Gastrocnemius medialis (tissue), 4 donors: ENCODE measurements at regions not wholly inside any gene's neighbourhood (a gene's known extent, or its start where the extent isn't known, plus 50 kb on each side); places are given as distances from the start of the nearest gene placed in this dataset.

ENCODE experiments used
- ATAC-seq, 2 donors: fragments of 150-250 bp; one replicate each; pipeline ENCODE4 v1.9.1; 2016
- DNase-seq, 2 donors: peaks; one replicate each; pipeline ENCODE4 v3.0.0-alpha.2; 2019
- H3K27ac ChIP-seq, 4 donors: fragments of 200-600 bp; sonication (generic); 1 replicate in 1 of 4; 2 replicates in 3 of 4; pipeline ENCODE4 v1.5.1; 2016 to 2018; ENCODE audit warnings: mild to moderate bottlenecking in 2 of 4, moderate library complexity in 1 of 4
- H3K27me3 ChIP-seq, 3 donors: fragments of 200-600 bp; sonication (generic) in 2 of 3; 1 replicate in 1 of 3; 2 replicates in 2 of 3; pipeline versions ENCODE4 v1.5.1 to v1.6.0; 2016 to 2019; ENCODE audit warnings: mild to moderate bottlenecking in 1 of 3, moderate library complexity in 1 of 3
- H3K36me3 ChIP-seq, 2 donors: fragments of 200-600 bp; sonication (generic) in 1 of 2; one replicate each; pipeline ENCODE4 v1.5.1; 2017 to 2018
- H3K4me1 ChIP-seq, 2 donors: fragments of 200-600 bp; sonication (generic) in 1 of 2; one replicate each; pipeline ENCODE4 v1.5.1; 2016 to 2017; ENCODE audit warnings: mild to moderate bottlenecking in 2 of 2
- H3K4me3 ChIP-seq, 4 donors: fragments of 200-600 bp; sonication (generic) in 3 of 4; 1 replicate in 1 of 4; 2 replicates in 3 of 4; pipeline ENCODE4 v1.5.1; 2016 to 2019; ENCODE audit warnings: mild to moderate bottlenecking in 2 of 4
- H3K9me3 ChIP-seq, 3 donors: fragments of 200-600 bp; sonication (generic) in 2 of 3; 1 replicate in 1 of 3; 2 replicates in 2 of 3; pipeline ENCODE4 v1.5.1; 2016 to 2019
- CTCF ChIP-seq, 5 experiments: fragments of 450-650 bp in 3 of 5; fragments of 200-600 bp in 2 of 5; sonication (generic) in 2 of 5; IDR thresholded peaks in 4 of 5; conservative IDR thresholded peaks in 1 of 5; 1 replicate in 4 of 5; 2 replicates in 1 of 5; pipeline ENCODE4 v1.5.1; 2016 to 2019; ENCODE audit warnings: antibody characterized with exemption in 5 of 5, mild to moderate bottlenecking in 3 of 5, moderate library complexity in 3 of 5
- POLR2A ChIP-seq, 2 donors: fragments of 450-650 bp; IDR thresholded peaks; one replicate each; pipeline ENCODE4 v1.6.1; 2017; ENCODE audit warnings: antibody characterized with exemption in 2 of 2, mild to moderate bottlenecking in 2 of 2, moderate library complexity in 2 of 2
- in situ Hi-C, 4 donors: fragments of 200-750 bp; cut with MboI; loops; one replicate each; pipeline versions ENCODE4 v1.15.0 to v1.8.0; 2017; ENCODE audit warnings: low sequenced_read_pairs in 4 of 4
- intact Hi-C: fragments of 100-400 bp; cut with DNase I; formaldehyde crosslinking; loops from one replicate; pipeline ENCODE4 v1.15.1; 2023; ENCODE audit warnings: low total_unique reads

DNA sequence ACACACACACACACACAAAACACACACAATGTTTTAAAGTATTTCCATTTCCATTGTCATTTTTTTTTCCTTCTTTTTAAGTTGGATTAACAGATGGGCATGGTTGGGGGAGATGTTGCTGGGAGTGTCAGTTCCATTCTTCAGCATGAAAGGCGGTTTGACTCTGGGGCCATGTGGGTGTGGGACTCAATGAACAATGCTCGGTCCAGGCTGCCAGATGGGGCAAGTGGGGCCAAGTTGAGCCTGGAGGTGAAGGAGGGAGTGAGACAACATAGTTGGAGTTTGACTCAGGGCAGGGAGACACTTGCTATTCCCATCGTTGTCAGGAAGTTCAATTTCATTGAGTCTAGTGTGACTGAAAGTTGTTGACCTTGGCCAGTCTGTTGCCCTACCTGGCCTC is 125.3 kb downstream of the TLE3 start:
- H3K4me1 ChIP-seq, result no peaks in the 10 kb centered on the region
- ATAC-seq (no peak), DNase-seq (no peak)
- H3K27ac ChIP-seq, result no peak overlapping the region
- intact Hi-C loops (no loop called here), in situ Hi-C loops (no loop called here)
- TF ChIP-seq POLR2A (IDR thresholded peaks at IDR 0.05) (no peak), CTCF (IDR thresholded peaks at IDR 0.05 in 4 of 5, conservative IDR thresholded peaks at IDR 0.05 in 1 of 5) (no peak)
- H3K36me3 ChIP-seq, result no peaks in the 10 kb centered on the region
- no peaks in the 10 kb centered on the region for H3K9me3 ChIP-seq
- H3K27me3 ChIP-seq, result no peaks in the 10 kb centered on the region
- H3K4me3 ChIP-seq, result no peak overlapping the region

- no peak for ATAC-seq
- H3K4me1 ChIP-seq, result no peaks in the 10 kb centered on the region
- no peak overlapping the region for H3K4me3 ChIP-seq
- no peak overlapping the region for H3K27ac ChIP-seq
- intact Hi-C loops (no loop called here), in situ Hi-C loops (no loop called here)
- no peaks in the 10 kb centered on the region for H3K9me3 ChIP-seq
- H3K36me3 ChIP-seq, result no peaks in the 10 kb centered on the region
- no peaks in the 10 kb centered on the region for H3K27me3 ChIP-seq
- no peak for DNase-seq
- no peak for TF ChIP-seq POLR2A (IDR thresholded peaks at IDR 0.05)
- TF ChIP-seq CTCF (IDR thresholded peaks at IDR 0.05 in 4 of 5, conservative IDR thresholded peaks at IDR 0.05 in 1 of 5), result no peak
These were observed 124.5 kb downstream of the TLE3 start for GRCh38 chr15:69973102-69973714.

GRCh38 chr15:69973880-69974279 is 123.8 kb downstream of the TLE3 start:
- Histone ChIP-seq H3K9me3 (no peaks in the 10 kb centered on the region), H3K27ac (no peak overlapping the region), H3K4me3 (no peak overlapping the region), H3K36me3 (no peaks in the 10 kb centered on the region), H3K27me3 (no peaks in the 10 kb centered on the region), H3K4me1 (no peaks in the 10 kb centered on the region)
- intact Hi-C loops, result no loop called here
- no peak for ATAC-seq
- DNase-seq, result no peak
- TF ChIP-seq CTCF (IDR thresholded peaks at IDR 0.05 in 4 of 5, conservative IDR thresholded peaks at IDR 0.05 in 1 of 5) (no peak), POLR2A (IDR thresholded peaks at IDR 0.05) (no peak)
- in situ Hi-C loops, result no loop called here

GRCh38 chr15:69974321-69974720 is 123.4 kb downstream of the TLE3 start:
- ATAC-seq, result no peak
- intact Hi-C loops, result no loop called here

More at GRCh38 chr15:69974321-69974720, 123.4 kb downstream of the TLE3 start:
- Histone ChIP-seq H3K27me3 (no peaks in the 10 kb centered on the region), H3K4me3 (no peak overlapping the region), H3K4me1 (no peaks in the 10 kb centered on the region), H3K36me3 (no peaks in the 10 kb centered on the region), H3K9me3 (no peaks in the 10 kb centered on the region), H3K27ac (no peak overlapping the region)
- TF ChIP-seq POLR2A (IDR thresholded peaks at IDR 0.05), result no peak
- TF ChIP-seq CTCF (IDR thresholded peaks at IDR 0.05 in 4 of 5, conservative IDR thresholded peaks at IDR 0.05 in 1 of 5), result no peak
- in situ Hi-C loops, result no loop called here
- DNase-seq, result no peak
